Nucleus accumbens (tissue), 56 donors: ENCODE measurements at regions not wholly inside any gene's neighbourhood (a gene's known extent, or its start where the extent isn't known, plus 50 kb on each side); places are given as distances from the start of the nearest gene placed in this dataset.

Experiments used
- DNase-seq, 56 donors: peaks; one replicate each; lab custom pipeline; 2025; lab: John Stamatoyannopoulos, UW

- no peak for DNase-seq
These were observed 317.3 kb downstream of the FOXL1 start for GRCh38 chr16:86895606-86896005.

GRCh38 chr16:86896976-86897375 lies 318.6 kb downstream of the FOXL1 start:
- no peak for DNase-seq

DNA sequence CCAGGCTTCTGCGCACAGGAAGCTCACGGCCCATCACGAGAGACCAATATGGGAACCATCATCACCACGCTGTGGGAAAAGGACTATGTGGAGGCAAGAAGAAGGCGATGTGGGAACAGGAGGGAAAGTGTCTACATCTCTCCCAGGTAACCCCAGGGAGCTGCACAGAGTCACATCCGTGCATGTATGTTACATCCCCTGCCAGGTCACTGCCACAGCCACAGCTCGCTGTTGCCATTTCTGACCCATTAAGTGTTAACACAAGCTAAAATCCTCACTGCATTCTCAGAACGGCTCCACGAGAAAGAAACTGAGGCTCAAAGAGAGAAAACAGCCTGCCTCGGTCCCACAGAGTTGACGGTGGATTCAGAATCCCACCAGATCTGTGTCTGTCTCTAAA lies 319.1 kb downstream of the FOXL1 start:
- DNase-seq, result no peak

GRCh38 chr16:86898386-86898785 lies 320.0 kb downstream of the FOXL1 start:
- DNase-seq, result no peak

DNA sequence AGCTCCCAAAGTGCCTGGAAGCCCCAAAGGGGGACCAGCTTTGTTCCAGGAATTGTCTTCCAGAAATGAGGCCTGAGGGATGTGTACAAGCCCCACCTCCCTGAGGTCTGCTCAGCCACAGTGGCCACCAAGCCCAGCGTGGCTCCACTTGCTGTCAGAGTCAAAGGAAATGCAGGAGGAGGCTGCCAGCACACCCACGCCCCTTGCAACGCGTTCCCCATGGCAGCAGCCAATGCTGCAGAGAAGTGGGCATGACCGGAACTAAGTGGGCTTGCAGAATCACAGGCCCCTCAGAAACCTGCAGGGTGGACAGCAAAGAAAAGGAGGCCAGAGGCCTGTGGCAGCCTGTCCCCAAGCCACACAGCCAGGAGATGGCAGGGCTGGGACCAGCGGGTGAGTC lies 320.8 kb downstream of the FOXL1 start:
- no peak for DNase-seq

DNA sequence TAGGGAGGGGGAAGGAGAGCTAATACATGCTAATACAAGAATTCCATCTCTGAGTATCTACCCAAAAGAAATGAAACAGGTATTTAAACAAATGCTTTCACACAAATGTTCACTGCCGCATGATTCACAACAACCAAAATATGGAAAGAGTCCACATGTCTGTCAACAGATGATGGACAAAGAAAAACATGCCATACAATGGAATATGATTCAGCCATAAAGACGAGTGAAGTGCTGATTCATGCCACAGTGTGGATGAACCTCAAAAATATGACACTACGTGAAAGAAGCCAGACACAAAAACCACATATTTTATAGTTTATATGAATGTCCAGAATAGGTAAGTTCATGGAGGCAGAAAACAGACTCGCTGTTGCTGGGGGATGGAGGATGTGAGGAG lies 321.4 kb downstream of the FOXL1 start:
- no peak for DNase-seq

- DNase-seq, result no peak
These were observed 323.1 kb downstream of the FOXL1 start for GRCh38 chr16:86901483-86901882.

GRCh38 chr16:86902656-86903001 lies 324.3 kb downstream of the FOXL1 start:
- DNase-seq, result no peak

- no peak for DNase-seq
These were observed 324.7 kb downstream of the FOXL1 start for GRCh38 chr16:86903068-86903467.

DNA sequence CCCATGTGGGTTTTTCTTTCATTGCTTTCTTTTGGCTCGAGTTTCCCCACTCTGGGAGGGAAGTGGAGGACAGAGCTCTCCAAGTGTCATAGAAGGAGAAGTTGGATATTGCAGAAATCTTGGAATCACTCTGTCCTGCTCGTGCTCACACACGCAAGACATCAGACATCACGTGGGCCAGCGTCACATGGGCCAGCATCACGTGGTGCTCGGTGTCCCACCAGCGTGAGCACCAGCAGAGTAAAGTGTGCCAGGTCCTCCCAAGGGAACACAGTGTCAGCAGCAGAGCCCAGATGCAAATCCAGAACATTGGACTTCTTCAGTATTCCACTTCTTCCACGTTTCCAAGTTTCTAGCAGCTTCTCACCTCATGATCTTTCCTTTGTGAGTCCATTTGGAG lies 327.0 kb downstream of the FOXL1 start:
- DNase-seq, result no peak

GRCh38 chr16:86906623-86907022 lies 328.3 kb downstream of the FOXL1 start:
- DNase-seq, result no peak

GRCh38 chr16:86909359-86910160 lies 331.2 kb downstream of the FOXL1 start:
- DNase-seq, result no peak

- DNase-seq, result no peak
These were observed 331.9 kb downstream of the FOXL1 start for GRCh38 chr16:86910161-86910769.

DNA sequence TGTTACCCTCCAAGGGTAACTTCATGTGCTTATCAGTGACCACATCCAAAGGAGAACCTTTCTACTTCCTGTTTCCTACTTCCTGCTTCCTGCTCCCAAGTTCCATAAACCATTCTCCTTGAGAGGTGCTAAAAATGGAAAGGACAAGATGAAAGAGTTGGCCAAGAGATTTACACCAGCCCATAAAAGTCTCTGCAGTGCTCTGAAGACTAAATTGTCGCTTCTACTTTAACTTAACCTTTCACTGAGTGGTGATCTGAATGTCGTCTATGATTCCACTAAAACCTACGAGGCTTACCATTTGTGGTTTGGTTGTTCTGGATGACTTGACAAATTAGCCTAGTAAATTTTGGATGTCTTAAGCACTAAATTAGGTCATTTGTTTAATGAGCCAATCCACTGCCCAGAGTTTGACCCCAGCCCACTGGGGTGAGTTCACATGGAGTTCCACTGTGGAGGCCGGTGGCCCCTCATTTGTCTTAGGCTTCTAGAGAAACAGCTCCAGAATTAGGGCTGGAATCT lies 333.1 kb downstream of the FOXL1 start:
- no peak for DNase-seq

GRCh38 chr16:86913886-86914285 lies 335.5 kb downstream of the FOXL1 start:
- no peak for DNase-seq

DNA sequence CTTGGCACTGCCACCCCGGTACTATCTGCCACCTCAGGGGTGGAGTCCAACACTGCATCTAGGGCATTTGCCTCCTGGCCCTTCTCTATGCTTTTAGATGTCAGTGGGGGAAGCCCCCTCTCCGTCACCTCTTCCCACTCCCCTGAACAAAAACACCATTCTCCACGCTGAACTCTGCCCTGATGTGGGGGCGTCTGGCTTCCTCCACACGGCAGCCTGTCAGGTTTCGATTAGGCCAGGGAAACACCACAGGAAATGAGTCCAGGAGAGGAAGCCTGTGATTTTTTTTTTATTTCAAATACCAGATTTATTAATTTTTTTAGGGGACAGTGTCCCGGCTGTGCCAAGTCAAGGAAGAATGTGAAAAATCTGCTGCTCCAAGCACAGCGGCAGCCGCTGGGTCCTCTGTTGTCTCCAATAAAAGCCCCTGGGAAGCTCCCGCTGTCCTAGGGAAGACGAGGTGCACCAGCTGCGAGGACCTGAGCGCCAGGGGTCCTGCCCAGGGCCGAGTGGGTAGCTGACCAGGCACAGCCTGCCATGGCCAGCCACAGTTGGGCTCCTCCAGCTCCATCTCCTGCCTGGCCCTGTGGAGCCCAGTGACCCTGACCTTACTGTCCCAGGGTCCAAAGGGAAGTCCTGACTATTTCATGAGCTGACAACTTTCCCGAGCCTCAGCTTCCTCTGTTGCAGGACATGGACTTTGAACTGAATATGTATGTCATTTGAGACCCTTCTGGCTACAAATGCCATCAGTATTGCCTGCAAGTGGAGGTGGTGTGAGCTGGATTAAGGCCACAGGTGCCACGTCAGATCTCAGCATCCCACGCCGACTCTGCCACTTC lies 336.7 kb downstream of the FOXL1 start:
- DNase-seq, result no peak

GRCh38 chr16:86917471-86918365 lies 339.4 kb downstream of the FOXL1 start:
- no peak for DNase-seq

DNA sequence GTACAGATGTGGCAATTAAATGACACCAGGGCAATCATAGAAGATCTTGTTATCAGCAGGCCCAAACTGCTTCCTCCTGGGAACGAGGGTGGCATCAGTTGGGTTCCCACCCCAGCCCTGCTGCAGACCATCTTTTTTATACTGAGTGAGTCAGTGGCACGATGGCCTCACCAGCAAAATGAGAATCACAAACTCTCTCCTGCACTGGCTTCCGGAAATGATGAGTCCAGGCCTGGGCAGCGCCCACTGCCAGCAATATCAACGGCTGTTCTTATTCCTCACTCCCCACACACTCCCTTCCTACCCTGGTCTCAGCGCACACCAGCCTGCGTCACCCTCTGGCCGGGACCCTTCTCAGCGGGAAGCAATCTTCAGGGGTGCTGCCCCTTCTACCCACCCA lies 340.3 kb downstream of the FOXL1 start:
- no peak for DNase-seq

DNA sequence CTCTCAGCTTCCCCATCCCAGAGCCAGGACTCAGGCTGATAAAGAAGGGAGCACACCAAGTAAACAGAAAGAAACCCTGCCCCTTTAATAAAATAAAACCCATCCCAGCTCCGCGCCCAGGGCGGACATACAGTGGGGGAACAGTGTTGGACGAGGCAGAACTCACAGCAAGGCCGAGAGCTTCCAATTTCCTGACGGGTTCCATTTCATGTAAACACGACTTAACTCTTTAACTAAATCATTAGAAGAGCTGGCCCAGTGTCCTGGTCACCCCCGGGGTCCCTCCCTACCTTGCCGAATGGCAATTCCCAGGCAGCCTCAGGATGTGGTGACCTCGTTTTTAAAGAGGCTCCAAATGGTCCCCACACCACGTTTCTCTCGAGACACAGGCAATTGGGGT lies 340.7 kb downstream of the FOXL1 start:
- DNase-seq, result no peak

- no peak for DNase-seq
These were observed 341.4 kb downstream of the FOXL1 start for GRCh38 chr16:86919578-86920305.
